ENCODE measurements at regions not wholly inside any gene's neighbourhood (a gene's known extent, or its start where the extent isn't known, plus 50 kb on each side); places are given as distances from the start of the nearest gene placed in this dataset.

DNA sequence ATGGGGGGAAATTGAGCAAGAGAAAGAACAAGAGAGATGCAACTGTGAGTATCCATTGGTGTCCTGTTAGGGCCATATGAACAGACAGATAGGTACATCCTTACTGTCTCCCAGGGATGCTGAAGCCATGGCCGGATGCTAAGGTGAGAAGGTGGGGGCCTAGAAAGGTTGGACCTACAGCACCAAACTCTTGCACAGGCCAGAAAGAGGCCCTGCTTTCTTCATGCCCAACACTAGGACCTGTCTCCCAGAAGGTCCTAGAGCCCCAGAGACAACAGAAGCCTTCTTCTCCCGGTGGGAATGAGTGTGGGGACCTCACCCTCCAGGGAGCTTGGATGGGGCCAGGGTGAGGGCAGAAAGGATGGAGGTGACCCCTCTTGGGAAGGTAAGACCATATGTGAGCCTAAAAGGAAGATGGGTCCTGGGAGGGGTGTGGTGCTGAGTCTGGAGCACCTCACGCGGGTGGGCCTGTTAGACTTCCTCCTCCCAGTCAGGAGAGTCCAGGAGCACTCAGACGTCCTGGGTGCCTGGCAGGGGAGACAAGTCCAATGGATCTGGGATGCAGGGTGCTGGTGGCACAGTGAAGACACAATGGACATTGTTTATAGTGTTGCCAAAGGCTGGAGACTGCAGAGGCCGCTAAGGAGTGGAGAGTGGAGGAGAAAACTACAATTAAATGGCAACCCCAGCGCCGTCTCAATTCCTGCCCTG lies 265.3 kb downstream of the CYP26B1 start:
- DNase-seq (ENCODE audit: low spot score in 2 of 2, unreplicated experiment in 2 of 2) = no peak
- Mint-ChIP-seq H3K4me3 (no peak overlapping the region), H3K36me3 (no peaks in the 10 kb centered on the region), H3K9me3 (peaks cover 16% of the 10 kb centered on the region), H3K27me3 (ENCODE audit: low read depth) (peaks cover 1% of the 10 kb centered on the region), H3K4me1 (peaks cover 6% of the 10 kb centered on the region), H3K27ac (no peak overlapping the region)
- TF ChIP-seq, protein P1, sequence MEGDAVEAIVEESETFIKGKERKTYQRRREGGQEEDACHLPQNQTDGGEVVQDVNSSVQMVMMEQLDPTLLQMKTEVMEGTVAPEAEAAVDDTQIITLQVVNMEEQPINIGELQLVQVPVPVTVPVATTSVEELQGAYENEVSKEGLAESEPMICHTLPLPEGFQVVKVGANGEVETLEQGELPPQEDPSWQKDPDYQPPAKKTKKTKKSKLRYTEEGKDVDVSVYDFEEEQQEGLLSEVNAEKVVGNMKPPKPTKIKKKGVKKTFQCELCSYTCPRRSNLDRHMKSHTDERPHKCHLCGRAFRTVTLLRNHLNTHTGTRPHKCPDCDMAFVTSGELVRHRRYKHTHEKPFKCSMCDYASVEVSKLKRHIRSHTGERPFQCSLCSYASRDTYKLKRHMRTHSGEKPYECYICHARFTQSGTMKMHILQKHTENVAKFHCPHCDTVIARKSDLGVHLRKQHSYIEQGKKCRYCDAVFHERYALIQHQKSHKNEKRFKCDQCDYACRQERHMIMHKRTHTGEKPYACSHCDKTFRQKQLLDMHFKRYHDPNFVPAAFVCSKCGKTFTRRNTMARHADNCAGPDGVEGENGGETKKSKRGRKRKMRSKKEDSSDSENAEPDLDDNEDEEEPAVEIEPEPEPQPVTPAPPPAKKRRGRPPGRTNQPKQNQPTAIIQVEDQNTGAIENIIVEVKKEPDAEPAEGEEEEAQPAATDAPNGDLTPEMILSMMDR (IDR thresholded peaks at IDR 0.05; ENCODE audit: unreplicated experiment) = no peak

DNA sequence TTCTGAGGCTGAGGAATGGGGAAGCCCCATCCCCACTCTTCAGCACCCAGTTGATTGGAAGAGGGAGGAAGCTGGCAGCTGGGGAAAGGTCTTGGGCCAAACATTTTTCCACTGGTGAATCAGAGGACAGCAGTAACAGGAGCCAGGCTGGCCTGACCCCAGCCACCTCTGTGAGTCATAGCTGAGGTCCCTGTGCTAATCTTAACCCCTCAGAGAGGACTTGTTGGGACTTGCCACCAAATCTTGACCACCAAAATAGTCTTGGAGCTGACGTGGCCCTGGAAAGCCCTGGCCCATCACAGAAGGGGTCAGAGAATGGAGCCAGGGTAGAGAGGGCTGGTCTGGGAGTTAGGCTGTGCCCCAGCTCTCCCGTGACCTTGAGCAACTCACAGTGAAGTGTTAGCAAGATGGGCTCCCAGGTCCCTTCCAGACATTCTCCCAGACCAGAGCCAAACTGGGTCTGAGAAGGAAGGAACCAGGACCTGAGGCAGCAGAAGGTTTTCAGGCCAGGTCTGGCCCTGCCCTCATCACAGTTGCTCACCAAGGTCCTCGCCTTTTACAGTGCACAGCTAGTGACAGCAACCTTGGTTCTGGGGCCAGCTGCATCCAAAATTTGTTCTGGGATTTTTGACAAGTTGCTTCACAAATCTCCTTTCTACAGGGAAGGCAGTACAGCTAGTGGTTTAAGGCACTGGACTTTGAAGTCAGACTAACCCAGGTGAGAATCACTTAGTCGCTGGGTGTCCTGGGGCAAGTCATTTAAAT lies 266.6 kb downstream of the CYP26B1 start:
- H3K9me3 Mint-ChIP-seq = peaks cover 8% of the 10 kb centered on the region
- TF ChIP-seq, protein P1 (IDR thresholded peaks at IDR 0.05; ENCODE audit: unreplicated experiment) = no peak
- peak in 1 of 2 experiments; percentile 5 for DNase-seq (ENCODE audit: low spot score in 2 of 2, unreplicated experiment in 2 of 2)
- H3K27ac Mint-ChIP-seq = no peak overlapping the region
- peaks cover 6% of the 10 kb centered on the region for H3K4me1 Mint-ChIP-seq
- H3K4me3 Mint-ChIP-seq = no peak overlapping the region
- peaks cover 1% of the 10 kb centered on the region for H3K27me3 Mint-ChIP-seq (ENCODE audit: low read depth)
- no peaks in the 10 kb centered on the region for H3K36me3 Mint-ChIP-seq

GRCh38 chr2:71880287-71880686 lies 267.4 kb downstream of the CYP26B1 start:
- Mint-ChIP-seq H3K4me1 (peaks cover 6% of the 10 kb centered on the region), H3K4me3 (no peak overlapping the region), H3K27ac (no peak overlapping the region), H3K36me3 (no peaks in the 10 kb centered on the region), H3K9me3 (peaks cover 5% of the 10 kb centered on the region), H3K27me3 (ENCODE audit: low read depth) (no peaks in the 10 kb centered on the region)
- no peak for DNase-seq (ENCODE audit: low spot score in 2 of 2, unreplicated experiment in 2 of 2)
- TF ChIP-seq, protein P1 (IDR thresholded peaks at IDR 0.05; ENCODE audit: unreplicated experiment) = no peak

DNA sequence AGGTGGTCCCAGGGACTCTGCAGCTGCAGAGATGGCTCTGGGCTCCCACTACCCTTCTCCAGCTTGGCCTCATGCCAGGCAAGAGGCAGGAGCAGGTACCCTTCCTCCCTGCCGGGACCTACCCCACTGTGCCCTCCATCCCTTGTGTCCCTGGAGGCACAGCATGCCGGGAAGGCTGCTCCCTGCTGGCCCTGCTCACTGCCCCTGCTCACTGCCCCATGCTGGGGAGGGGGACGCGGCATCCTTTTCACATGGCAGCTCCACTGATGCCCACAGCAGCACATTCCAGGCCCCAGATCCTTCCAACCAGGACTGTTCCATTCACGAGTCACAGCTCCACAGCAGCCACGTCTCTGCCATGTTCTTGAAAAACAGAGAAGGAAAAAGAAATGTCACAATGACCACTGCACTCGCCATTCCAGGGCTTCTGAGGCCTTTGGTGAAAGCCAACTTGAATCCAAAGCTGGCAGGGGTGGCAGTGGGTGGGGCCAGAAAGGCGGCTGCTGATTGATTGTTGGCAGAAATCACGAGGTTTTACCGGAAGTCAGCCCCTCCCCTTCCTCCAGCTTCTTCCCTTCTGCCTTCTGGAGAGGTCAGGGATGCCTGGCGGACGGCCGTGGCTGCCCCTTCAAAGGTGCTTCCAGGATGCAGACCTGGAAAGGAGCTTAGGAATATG lies 268.0 kb downstream of the CYP26B1 start:
- TF ChIP-seq, protein P1 (IDR thresholded peaks at IDR 0.05; ENCODE audit: unreplicated experiment) = no peak
- Mint-ChIP-seq H3K27me3 (ENCODE audit: low read depth) (no peaks in the 10 kb centered on the region), H3K4me1 (peaks cover 6% of the 10 kb centered on the region), H3K27ac (no peak overlapping the region), H3K36me3 (no peaks in the 10 kb centered on the region), H3K4me3 (no peak overlapping the region), H3K9me3 (peaks cover 4% of the 10 kb centered on the region)
- DNase-seq (ENCODE audit: low spot score in 2 of 2, unreplicated experiment in 2 of 2) = peak in 1 of 2 experiments; percentile 2

DNA sequence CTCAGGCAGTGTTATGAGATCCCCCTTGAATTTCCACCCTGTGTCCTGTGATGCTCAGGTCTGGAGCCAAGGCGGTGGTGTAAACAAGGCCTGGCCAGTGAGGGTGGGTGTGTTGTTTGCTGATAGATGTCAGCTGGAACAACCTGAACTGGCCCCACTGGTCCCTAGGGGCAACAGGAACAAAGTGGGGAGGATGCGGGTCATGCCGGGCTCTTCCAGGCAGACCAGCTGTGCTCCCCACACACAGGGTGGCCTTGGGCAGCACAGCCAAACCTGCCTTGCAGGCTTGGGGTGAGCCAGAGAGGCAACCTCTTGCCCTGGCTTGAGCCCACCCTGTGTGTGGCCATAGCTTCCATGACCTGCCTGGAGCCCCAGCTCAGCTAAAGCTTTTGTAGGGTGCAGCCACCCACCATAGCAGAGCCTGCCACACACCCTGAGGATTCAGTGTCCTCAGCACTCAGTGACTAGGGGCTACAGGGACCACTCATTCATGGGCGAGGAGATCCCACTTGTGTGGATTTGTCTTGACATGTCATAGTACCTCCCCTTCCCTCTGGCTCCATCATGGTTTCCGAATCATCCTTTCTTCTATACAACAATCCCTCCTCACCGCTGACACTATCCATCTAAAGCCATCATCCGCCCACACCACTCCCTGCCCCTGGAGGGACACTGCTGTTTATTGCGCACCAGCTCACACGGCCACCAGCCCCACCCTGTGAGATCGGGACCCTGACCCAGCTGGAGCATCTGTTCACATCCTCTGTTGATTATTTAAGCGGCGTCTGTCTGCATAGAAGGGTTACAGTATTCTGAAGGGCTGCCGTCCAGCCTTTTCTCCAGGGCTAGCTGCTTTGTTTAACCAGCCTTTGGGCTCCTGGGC lies 268.8 kb downstream of the CYP26B1 start:
- Mint-ChIP-seq H3K36me3 (no peaks in the 10 kb centered on the region), H3K27ac (no peak overlapping the region), H3K27me3 (ENCODE audit: low read depth) (no peaks in the 10 kb centered on the region), H3K9me3 (no peaks in the 10 kb centered on the region), H3K4me1 (peaks cover 4% of the 10 kb centered on the region), H3K4me3 (no peak overlapping the region)
- no peak for DNase-seq (ENCODE audit: low spot score in 2 of 2, unreplicated experiment in 2 of 2)
- TF ChIP-seq, protein P1 (IDR thresholded peaks at IDR 0.05; ENCODE audit: unreplicated experiment) = no peak

All from mesothelial cell of epicardium (in vitro differentiated cells).